ENCODE measurements at regions not wholly inside any gene's neighbourhood (a gene's known extent, or its start where the extent isn't known, plus 50 kb on each side); places are given as distances from the start of the nearest gene placed in this dataset.
"Not testable (repeated sequence)": the region's sequence is repeated elsewhere in the genome, so short reads cannot be mapped to it uniquely, and the experiment has no call there.

GRCh38 chr10:124322191-124322980, 96.3 kb downstream of the OAT start:
- POLR2A ChIA-PET = no interaction called here
- Mint-ChIP-seq H3K27ac (ENCODE audit: low read depth, unreplicated experiment) (no peak overlapping the region), H3K4me1 (ENCODE audit: insufficient read depth, unreplicated experiment) (no peaks in the 10 kb centered on the region), H3K4me3 (ENCODE audit: unreplicated experiment) (no peak overlapping the region), H3K9me3 (ENCODE audit: unreplicated experiment) (no peaks in the 10 kb centered on the region), H3K36me3 (ENCODE audit: insufficient read depth, unreplicated experiment) (no peaks in the 10 kb centered on the region), H3K27me3 (ENCODE audit: insufficient read depth, unreplicated experiment) (no peaks in the 10 kb centered on the region)
- no peak for TF ChIP-seq CTCF (IDR thresholded peaks at IDR 0.05; ENCODE audit: unreplicated experiment)
- no TSS peak for BruUV-seq (replicated peaks)
- CTCF ChIA-PET = interaction anchor here (0.6 kb wide), 2 partner anchors 9 to 266 kb away, joined by 3 to 4 read pairs; no protein-coding TSS in a partner anchor
- intact Hi-C loops (cut with micrococcal nuclease) = no loop called here
- no peak for DNase-seq (ENCODE audit: unreplicated experiment)

- ChIA-PET CTCF (interaction anchor here (0.6 kb wide), 1 partner anchor 10 kb away, joined by 4 read pairs; no protein-coding TSS in a partner anchor), POLR2A (no interaction called here)
- Mint-ChIP-seq H3K4me3 (ENCODE audit: unreplicated experiment) (no peak overlapping the region), H3K27ac (ENCODE audit: low read depth, unreplicated experiment) (no peak overlapping the region), H3K27me3 (ENCODE audit: insufficient read depth, unreplicated experiment) (no peaks in the 10 kb centered on the region), H3K4me1 (ENCODE audit: insufficient read depth, unreplicated experiment) (no peaks in the 10 kb centered on the region), H3K9me3 (ENCODE audit: unreplicated experiment) (no peaks in the 10 kb centered on the region), H3K36me3 (ENCODE audit: insufficient read depth, unreplicated experiment) (no peaks in the 10 kb centered on the region)
- DNase-seq (ENCODE audit: unreplicated experiment) = no peak
- no peak for TF ChIP-seq CTCF (IDR thresholded peaks at IDR 0.05; ENCODE audit: unreplicated experiment)
- BruUV-seq (replicated peaks) = no TSS peak
- intact Hi-C loops (cut with micrococcal nuclease) = no loop called here
Measured at GRCh38 chr10:124321433-124322089, 97.2 kb downstream of the OAT start.

- Mint-ChIP-seq H3K4me3 (ENCODE audit: unreplicated experiment) (no peak overlapping the region), H3K9me3 (ENCODE audit: unreplicated experiment) (no peaks in the 10 kb centered on the region), H3K27me3 (ENCODE audit: insufficient read depth, unreplicated experiment) (no peaks in the 10 kb centered on the region), H3K4me1 (ENCODE audit: insufficient read depth, unreplicated experiment) (peaks cover 1% of the 10 kb centered on the region), H3K36me3 (ENCODE audit: insufficient read depth, unreplicated experiment) (no peaks in the 10 kb centered on the region), H3K27ac (ENCODE audit: low read depth, unreplicated experiment) (no peak overlapping the region)
- ChIA-PET POLR2A (interaction anchor here (0.7 kb wide), 1 partner anchor 115 kb away, joined by 3 read pairs; no protein-coding TSS in a partner anchor), CTCF (no interaction called here)
- intact Hi-C loops (cut with micrococcal nuclease) = no loop called here
- no peak for TF ChIP-seq CTCF (IDR thresholded peaks at IDR 0.05; ENCODE audit: unreplicated experiment)
- BruUV-seq (replicated peaks) = no TSS peak
- DNase-seq (ENCODE audit: unreplicated experiment) = no peak
Measured at GRCh38 chr10:124320778-124321432, 97.8 kb downstream of the OAT start.

GRCh38 chr10:124319926-124320391, 98.8 kb downstream of the OAT start:
- H3K36me3 Mint-ChIP-seq (ENCODE audit: insufficient read depth, unreplicated experiment) = no peaks in the 10 kb centered on the region
- TF ChIP-seq CTCF (IDR thresholded peaks at IDR 0.05; ENCODE audit: unreplicated experiment) = no peak
- POLR2A ChIA-PET = interaction anchor here (0.7 kb wide), 1 partner anchor 114 kb away, joined by 3 read pairs; no protein-coding TSS in a partner anchor
- CTCF ChIA-PET = interaction anchor here (0.7 kb wide), 1 partner anchor 46 kb away, joined by 3 read pairs; no protein-coding TSS in a partner anchor
- no peak overlapping the region for H3K4me3 Mint-ChIP-seq (ENCODE audit: unreplicated experiment)
- H3K4me1 Mint-ChIP-seq (ENCODE audit: insufficient read depth, unreplicated experiment) = peaks cover 8% of the 10 kb centered on the region
- intact Hi-C loops (cut with micrococcal nuclease) = no loop called here
- no TSS peak for BruUV-seq (replicated peaks)
- no peak for DNase-seq (ENCODE audit: unreplicated experiment)
- H3K27ac Mint-ChIP-seq (ENCODE audit: low read depth, unreplicated experiment) = no peak overlapping the region
- no peaks in the 10 kb centered on the region for H3K9me3 Mint-ChIP-seq (ENCODE audit: unreplicated experiment)
- H3K27me3 Mint-ChIP-seq (ENCODE audit: insufficient read depth, unreplicated experiment) = no peaks in the 10 kb centered on the region

GRCh38 chr10:124319520-124319919, 99.2 kb downstream of the OAT start:
- H3K4me3 Mint-ChIP-seq (ENCODE audit: unreplicated experiment); H3K4me1 Mint-ChIP-seq (ENCODE audit: insufficient read depth, unreplicated experiment); H3K27me3 Mint-ChIP-seq (ENCODE audit: insufficient read depth, unreplicated experiment); POLR2A ChIA-PET; H3K27ac Mint-ChIP-seq (ENCODE audit: low read depth, unreplicated experiment); H3K36me3 Mint-ChIP-seq (ENCODE audit: insufficient read depth, unreplicated experiment); BruUV-seq (replicated peaks); DNase-seq (ENCODE audit: unreplicated experiment); H3K9me3 Mint-ChIP-seq (ENCODE audit: unreplicated experiment); intact Hi-C loops (cut with micrococcal nuclease): not testable (repeated sequence)
- CTCF ChIA-PET = interaction anchor here (0.7 kb wide), 1 partner anchor 46 kb away, joined by 3 read pairs; no protein-coding TSS in a partner anchor

Measured in MCF 10A (cell line).